Hematopoietic multipotent progenitor cell treated with erythropoietin and hydrocortisone succinate and interleukin-3 and kit ligand, for 17 days (in vitro differentiated cells): ENCODE measurements at regions not wholly inside any gene's neighbourhood (a gene's known extent, or its start where the extent isn't known, plus 50 kb on each side); places are given as distances from the start of the nearest gene placed in this dataset.

Source experiments
- DNase-seq: peaks from one replicate; pipeline ENCODE4 v3.0.0-alpha.2; 2015; ENCODE audit warnings: low spot score

DNA sequence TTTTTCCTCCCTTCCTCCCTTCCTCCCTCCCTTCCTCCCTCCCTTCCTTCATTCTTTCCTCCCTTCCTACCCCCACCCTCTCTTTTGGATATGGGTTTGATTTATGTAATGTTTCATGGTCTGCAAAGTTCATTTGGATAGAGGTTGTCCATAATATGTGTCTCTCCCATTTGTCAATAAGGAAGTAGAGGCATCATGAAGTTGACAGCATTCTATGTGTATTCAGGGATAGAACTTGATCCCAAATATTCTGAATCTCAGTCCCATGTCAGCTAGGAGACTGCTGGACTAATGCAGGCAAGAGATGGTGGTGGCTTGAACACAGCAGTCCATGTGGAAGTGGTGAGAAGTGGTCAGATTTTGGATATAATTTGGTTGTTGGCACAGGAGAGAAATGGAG, 90.7 kb upstream of the SLC6A6 start:
- no peak for DNase-seq

DNA sequence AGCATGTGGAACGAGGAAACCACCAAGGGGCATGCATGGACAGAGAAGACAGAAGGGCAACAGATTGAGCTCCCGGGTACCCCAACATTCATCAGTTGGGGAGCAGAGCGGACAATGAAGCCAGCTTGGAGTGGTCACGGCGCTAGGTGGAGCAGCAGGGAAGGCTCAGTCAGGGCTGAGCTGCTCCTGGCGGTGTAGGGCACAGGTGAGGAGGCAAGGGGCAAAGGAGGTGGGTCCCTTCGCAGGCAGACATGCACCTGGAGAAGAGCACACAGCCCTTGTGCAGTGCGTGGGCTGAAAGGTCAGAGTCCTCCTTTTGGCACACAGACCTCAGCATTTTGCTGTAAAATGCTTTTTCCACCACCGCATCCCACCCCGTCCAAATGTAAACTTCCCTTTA, 90.0 kb upstream of the SLC6A6 start:
- no peak for DNase-seq

DNA sequence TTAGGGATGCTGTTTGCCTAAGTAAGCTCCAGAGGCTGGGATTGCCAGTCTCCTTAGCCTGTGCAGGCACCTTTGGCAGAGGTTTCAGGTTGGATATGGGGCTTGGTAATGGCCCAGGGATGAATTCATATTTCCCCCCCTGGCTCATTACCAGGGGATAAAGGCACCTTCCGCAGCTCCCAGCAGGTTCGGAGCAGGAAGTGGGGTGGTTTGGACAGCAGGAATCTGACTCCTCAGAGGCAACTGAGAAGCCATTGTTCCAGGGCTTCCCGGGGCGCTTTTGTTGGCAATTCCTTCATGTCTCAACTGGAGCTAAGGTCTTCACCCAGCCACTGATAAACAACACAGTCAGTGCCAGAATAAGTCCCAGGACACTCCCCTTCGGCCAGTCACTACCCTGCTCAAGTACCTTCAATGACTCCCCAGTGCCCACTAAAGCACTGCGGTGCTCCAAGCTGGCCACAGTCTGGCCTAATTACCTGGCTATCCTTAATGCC, 85.3 kb upstream of the SLC6A6 start:
- no peak for DNase-seq

DNA sequence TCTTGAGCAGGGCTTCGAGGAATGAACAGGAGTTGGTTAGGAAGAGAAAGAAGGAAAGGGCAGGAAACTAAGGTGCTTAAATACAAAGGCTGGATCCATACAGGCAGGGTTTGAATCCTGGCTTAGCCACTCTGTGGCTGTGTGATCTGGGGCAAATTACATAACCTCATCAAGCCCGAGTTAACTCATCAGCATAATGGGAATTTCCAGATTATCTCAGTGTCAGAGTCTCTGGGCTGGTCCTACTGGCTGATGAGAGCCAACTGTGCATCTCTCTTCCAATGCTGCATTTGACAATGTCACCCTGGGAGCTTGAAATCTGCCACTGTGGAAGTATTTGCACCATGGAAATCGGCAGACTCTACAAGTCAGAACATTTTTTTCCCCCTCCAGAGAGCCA, 83.8 kb upstream of the SLC6A6 start:
- no peak for DNase-seq

DNA sequence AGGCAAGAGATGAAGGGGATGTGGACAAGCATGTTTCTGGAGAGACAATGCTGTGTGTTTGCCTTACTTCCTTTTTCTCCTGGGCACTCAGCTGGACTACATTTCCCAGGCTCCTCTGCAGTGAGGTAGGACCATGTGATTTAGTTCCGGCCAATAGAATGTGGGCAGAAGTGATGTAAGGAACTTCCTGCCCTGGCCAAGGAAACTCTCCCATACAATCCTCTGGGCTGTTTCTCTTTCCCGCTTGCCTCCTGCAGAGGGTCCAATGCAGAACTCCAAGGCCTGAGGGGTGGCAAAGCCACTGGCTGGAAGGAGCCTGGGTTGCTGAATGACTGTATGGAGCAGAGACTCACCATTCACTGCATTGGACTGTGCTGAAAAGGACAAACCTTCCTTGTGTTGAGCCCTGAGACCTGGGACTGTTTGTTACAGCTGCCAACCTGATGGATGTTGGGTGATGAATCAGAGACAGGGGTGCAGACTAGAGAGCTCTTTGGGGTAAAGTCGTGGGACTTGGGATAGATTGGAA, 82.7 kb upstream of the SLC6A6 start:
- no peak for DNase-seq

GRCh38 chr3:14320219-14320618, 82.2 kb upstream of the SLC6A6 start:
- no peak for DNase-seq

DNA sequence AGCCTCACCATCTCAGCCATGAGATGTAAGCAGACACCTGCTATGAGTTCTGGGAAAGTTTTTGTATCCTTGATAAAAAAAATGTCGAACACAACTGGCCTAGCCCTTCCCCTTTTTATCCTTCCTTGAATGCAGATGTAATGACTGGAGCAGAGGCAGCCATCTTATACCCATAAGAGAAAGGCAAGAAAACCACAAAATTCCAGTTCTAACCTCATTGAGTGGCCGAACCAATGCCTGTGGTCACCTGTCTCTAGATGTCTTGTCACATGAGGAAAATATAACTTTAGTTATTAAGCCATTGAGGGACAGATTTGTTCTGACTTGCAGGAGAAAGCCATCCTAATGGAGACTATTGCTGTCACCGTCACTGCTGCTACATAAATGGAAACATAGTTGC, 80.4 kb upstream of the SLC6A6 start:
- DNase-seq, result no peak

DNA sequence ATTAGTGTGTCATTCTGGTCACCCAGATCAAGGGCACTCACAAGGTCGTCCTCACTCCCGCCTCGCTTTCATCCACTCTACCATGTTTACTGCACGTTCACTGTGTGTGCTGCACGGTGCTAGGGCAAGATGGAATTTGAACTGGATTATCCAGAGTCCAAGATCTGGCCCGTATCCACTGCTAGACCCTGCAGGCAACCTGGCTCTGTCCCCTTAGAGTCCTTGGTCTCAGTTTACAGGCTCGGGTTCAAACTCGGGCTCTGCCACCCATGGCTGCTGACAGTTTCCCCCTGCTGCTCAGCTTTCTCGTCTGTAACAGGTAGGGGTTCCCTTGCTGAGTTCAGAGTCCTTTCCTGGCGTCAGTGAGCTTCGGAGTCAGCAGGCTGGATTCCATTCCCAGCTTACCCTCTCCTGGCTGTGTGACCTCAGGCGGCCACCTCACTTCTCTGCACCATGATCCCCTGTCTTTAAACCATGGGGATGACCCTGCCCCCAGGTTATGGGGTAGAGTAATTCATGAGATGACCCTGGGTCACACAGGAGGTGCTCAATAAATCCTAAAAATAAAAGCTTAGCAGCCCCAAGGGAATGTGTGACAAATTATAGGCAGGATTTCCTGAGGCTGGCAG, 79.6 kb upstream of the SLC6A6 start:
- no peak for DNase-seq

- DNase-seq, result no peak
Observed at GRCh38 chr3:14323401-14324223, 78.8 kb upstream of the SLC6A6 start.

DNA sequence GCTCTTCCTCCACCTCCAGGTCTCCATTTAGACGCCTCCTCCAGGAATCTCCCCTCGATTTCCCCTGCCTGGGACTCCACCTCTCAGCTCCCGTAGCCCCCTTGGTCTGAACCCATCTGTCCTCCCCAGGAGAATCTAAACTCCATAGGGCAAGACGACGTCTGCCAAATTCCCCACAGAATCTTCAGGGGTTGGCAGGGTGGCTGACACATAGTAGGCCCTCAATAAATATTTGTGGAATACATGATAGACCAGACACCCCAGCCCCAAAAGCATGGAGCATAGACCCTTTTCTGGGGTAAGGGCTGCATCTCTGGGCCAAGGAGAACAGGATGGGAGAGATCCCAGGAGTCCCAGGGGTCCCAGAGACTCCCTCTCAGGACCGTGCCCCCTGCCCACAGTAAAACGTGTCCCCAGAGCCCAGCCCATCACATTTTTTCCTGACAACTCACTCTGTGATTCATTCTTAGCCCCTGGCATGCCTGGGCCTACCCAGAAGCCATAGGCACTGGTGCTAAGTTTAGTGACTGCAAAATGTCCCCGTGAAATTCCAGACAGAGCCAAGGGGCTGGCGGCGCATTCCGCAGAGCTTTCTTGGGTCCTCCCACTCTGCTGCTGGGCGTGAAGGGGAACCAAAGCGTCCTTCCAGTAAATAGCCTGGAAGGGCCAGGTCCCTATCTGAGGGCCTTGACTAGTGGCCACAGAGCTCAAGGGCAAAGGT, 78.0 kb upstream of the SLC6A6 start:
- no peak for DNase-seq

GRCh38 chr3:14328422-14328821, 74.0 kb upstream of the SLC6A6 start:
- no peak for DNase-seq

DNA sequence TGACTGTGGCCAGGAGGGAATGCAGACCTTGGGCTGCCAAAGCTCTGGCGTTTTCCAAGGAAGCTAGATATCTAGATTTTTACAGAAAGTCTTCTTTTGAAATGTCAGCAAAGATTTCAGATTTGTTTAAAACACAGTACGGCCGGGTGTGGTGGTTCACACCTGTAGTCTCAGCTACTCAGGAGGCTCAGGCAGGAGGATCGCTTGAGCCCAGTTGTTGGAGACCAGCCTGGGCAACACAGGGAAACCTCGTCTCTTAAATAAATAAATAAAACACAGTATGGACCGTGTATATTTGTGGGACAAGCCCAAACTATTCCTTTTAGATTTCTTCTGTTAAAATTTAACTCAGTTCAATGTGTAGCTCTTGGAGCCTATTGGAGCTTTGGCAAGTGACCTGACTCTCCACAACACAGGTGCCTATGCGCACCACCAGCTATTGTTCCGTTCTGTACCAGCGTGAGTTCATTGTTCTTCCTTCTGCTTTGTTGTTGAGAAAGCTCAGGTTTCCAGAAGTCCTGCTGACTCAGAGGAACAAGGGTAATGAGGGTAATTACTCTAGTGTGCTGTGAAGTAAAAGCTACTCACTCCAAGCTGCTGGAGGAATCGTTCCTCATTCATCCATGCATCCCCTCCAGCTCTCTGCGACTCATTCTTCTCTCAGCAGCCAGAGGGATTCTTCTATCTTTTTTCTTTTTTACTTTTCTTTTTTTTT, 73.1 kb upstream of the SLC6A6 start:
- no peak for DNase-seq

DNA sequence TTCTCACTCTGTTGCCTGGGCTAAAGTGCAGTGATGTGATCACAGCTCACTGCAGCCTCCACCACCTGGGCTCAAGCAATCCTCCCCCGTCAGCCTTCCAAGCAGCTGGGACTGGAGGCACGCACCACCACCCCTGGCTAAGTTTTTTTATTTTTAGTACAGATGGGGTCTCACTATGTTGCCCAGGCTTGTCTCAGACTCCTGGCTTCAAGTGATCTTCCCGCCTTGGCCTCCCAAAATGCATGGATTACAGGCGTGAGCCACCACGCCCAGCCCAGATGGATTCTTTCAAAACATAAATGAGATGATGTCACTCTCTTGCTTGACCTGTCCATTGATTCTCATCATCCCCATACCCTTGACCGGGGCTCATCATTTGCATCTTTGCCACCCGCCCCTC, 72.6 kb upstream of the SLC6A6 start:
- DNase-seq, result no peak

DNA sequence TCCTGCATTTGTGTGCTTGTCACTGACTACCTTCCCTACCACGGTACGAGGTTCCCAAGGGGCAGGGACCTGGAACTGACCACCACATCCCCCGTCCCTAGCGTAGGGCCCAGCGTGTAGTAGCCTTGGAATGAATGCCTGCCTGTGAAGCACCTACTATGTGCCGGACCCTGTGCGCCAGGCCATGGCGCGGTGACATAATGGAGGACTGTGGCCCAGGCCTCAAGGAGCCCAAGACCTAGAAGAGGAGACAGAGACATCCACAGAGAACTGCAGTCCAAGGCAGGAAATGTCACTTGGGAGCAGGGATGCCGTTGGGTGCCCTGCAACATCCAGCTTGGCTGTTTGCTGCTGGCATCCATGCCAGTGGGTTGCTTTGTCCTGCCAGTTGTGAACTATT, 71.9 kb upstream of the SLC6A6 start:
- DNase-seq, result no peak

- no peak for DNase-seq
Observed at GRCh38 chr3:14331251-14331650, 71.2 kb upstream of the SLC6A6 start.

DNA sequence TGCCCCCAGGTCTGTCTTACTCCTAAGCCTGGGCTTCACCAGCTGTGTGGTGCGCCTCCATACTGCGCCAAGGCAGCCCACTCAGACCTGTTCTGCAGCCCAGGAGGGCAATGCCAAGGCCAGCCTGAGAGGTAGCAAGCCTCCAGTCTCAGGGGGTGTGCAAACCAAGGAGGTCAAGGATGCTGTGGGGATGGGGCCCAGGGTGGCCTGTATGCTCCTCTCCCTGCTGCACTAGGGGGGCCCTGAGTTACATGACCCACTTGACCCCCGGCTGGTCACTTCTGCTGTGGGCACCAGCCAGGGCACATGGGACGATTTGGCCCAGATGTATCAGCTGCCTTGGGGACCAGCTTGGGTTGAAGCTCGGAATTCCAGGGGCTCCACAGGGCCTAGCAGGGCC, 70.0 kb upstream of the SLC6A6 start:
- DNase-seq, result no peak

- no peak for DNase-seq
Observed at GRCh38 chr3:14333215-14333614, 69.2 kb upstream of the SLC6A6 start.

DNA sequence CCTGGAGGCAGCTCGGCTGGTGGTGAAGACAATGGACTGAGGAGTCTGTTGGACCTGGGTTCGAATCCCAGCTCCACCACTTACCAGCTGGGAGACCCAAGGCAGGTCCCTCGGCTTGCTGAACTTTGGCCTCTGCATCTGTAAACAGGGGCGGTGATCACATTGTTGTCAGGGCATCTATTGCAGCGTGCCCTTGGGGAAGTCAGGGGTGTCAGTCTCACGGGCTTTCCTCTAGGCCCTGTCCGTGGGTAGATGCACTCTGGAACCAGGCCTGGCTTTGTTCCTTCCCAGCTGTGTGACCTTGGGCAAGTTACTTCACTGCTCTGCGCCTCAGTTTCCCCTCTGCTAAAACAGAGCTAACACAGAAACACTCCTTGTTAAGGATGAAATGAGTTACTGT, 68.8 kb upstream of the SLC6A6 start:
- DNase-seq, result no peak

DNA sequence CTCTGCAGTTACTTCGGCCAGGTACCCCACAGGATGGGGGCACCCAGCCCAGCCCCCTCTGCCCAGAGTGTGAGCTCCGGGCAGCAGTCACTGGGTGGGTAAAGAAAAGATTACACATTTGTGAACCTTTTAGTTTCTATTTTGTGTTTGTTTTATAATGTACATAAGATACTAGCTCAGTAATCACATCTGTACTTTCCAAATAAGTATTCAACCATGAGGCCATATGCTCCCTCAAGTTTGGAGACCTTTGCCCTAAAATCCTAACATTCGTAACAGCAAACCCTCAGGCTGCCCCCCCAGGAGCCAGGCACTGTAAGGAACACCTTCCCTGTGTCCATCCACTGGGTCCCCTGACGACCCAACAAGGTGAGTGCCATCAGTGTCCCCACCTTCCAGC, 68.3 kb upstream of the SLC6A6 start:
- DNase-seq, result no peak

DNA sequence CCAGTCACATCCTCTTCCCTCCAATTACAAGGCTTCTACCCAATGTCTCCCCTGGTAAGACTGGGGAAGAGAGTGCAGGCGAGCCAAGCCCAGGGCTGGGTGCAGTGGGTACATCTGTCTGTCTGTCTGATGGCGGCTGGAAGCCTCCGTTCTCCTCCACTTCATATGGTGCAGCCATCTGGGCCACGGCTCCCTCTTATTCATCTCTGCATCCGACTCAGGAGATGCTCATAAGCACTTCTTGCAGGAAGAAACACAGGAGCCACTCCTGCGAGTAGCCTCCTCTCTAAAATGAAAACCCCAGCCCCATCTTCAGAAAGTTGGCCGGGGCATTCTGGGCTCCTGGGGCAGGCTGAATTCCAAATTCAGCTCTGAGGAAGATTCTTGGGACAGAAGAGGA, 67.5 kb upstream of the SLC6A6 start:
- no peak for DNase-seq

GRCh38 chr3:14335774-14336748, 66.3 kb upstream of the SLC6A6 start:
- DNase-seq, result no peak
